T-helper 2 cell (primary cell): ENCODE measurements at regions not wholly inside any gene's neighbourhood (a gene's known extent, or its start where the extent isn't known, plus 50 kb on each side); places are given as distances from the start of the nearest gene placed in this dataset.

Experiments
- DNase-seq, 5 experiments: peaks; one replicate each; pipeline versions ENCODE4 v3.0.0 to v3.0.0-alpha.2; 2012 to 2022

DNA sequence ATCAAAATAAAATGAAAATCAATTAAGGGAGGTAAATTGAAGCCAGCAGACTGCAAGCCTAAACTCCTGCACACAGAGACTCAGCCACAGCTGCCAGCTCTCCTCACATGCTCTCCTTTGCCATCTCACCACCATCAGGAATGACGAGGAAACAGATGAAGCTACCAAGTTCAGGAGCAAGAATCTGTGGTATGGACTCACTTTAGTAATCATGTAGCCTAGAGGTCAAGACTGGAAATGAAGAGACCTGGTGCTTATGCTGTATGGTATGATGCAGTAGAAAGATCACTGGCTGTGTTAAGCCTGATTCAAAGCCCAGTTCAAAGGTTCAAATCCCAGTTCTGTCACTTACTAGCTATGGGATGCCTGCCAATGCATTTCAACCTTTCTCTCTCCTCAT is 78.9 kb upstream of the CAMK1G start:
- no peak for DNase-seq

- DNase-seq: no peak
Observed at GRCh38 chr1:209505044-209505443, 78.5 kb upstream of the CAMK1G start.

DNA sequence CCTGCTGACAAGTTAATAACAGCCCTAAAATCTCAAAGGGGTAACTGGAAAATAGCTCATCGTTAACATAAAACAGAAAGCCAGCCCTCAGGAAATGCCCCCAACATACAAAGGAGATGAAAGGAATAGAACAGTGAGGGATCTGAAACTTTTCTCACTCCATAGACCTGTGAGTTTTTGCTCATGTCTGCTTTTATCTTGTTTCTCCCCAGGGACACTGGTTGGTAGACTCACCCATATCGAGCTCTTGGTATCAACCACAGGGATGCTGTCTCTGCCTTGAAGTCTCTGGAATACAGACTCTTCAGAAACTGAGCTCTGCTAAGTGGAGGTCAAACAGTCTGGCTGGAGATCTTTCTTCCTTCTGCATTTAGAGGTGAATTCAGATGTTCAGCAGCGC is 77.4 kb upstream of the CAMK1G start:
- no peak for DNase-seq

GRCh38 chr1:209509039-209509438 is 74.5 kb upstream of the CAMK1G start:
- DNase-seq: no peak

DNA sequence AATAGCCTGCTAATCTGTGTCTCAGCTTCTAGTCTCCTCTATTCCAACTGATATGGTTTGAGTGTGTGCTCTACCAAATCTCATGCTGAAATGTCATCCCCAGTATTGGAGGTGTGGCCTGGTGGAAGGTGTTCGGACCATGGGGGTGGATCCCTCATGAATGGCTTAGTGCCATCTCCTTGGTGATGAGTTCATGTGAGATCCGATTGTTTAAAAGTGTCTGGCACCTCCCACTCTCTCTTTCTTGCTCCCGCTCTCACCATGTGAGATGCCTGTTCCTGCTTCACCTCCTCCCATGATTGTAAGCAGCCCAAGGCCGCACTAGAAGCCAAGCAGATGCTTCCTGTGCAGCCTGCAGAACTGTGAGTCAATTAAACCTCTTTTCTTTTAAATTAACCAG is 73.5 kb upstream of the CAMK1G start:
- DNase-seq: no peak

- no peak for DNase-seq
Observed at GRCh38 chr1:209511169-209511568, 72.3 kb upstream of the CAMK1G start.

- no peak for DNase-seq
Observed at GRCh38 chr1:209512821-209513220, 70.7 kb upstream of the CAMK1G start.

GRCh38 chr1:209513226-209513625 is 70.3 kb upstream of the CAMK1G start:
- DNase-seq: peak in 1 of 5 experiments; percentile 10

GRCh38 chr1:209516771-209517680 is 66.5 kb upstream of the CAMK1G start:
- DNase-seq: no peak

GRCh38 chr1:209517681-209518050 is 65.8 kb upstream of the CAMK1G start:
- DNase-seq: no peak

- DNase-seq: no peak
Observed at GRCh38 chr1:209519786-209520185, 63.7 kb upstream of the CAMK1G start.

- DNase-seq: no peak
Observed at GRCh38 chr1:209522826-209523225, 60.7 kb upstream of the CAMK1G start.

GRCh38 chr1:209526137-209526536 is 57.4 kb upstream of the CAMK1G start:
- DNase-seq: no peak

DNA sequence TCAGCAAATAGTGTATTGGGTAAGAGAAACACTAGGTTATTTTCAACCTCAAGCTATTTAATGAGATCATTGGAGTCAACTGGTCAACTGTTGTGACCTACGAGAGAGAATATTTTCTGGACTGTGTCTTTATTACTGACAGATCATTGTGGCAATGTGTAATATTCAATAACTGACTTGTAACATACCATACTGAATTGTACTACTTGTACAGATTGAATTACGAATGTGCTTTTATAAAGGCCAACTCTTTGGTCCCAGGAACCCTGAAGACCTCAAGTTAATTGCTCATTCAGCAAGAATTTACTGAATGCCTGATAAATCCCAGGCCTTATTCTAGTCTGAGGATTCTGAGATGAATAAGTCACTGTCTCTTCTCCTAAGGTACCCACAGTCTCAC is 56.1 kb upstream of the CAMK1G start:
- DNase-seq: no peak

DNA sequence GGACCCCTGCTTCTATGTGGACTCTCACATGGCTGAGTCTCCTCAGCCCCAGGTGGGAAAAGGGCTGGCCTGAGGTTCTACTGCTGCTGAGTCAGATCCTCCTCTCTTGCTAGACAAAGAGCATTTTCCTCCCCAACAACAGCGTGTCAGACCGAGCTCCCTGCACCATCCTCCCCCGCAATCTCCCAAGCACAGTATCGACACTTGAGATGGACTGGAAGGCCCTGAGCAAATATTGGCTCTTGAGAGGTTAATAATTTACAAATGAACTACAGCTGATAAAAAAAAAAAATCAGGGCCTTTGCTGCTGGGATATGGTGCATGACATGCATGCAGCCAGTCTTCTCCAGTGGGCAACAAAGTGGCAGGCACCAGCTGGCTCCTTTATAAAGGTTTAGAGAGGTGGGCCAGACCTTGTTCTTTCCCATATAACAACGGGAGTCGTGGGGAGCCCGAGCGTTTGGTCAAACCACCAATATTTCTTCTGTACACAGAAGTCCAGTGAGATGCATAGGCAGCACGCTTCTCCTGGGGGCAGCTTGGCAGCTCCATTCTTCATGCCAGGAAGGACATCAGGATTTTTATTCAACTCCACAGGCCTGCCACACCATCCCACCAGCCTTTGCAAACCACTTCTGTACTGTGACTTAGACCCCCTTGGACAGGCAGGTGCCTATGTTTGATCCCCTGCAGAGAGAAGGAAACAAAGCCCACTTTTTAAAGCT is 55.4 kb upstream of the CAMK1G start:
- no peak for DNase-seq

DNA sequence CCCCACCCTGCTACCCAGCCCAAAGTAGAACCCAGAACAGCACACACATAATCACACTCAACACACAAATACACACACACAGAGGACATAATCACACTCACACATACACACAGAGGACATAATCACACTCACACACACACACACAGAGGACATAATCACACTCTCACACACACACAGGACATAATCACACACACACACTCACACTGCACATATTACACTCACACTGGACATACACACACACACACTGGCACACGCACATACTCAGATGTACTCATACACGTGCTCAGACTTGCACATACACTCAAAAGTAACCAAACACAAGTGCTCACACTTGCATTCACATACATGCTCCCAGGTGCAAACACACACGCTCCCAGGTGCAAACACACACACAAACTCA is 54.3 kb upstream of the CAMK1G start:
- no peak for DNase-seq

GRCh38 chr1:209531006-209531405 is 52.5 kb upstream of the CAMK1G start:
- no peak for DNase-seq

DNA sequence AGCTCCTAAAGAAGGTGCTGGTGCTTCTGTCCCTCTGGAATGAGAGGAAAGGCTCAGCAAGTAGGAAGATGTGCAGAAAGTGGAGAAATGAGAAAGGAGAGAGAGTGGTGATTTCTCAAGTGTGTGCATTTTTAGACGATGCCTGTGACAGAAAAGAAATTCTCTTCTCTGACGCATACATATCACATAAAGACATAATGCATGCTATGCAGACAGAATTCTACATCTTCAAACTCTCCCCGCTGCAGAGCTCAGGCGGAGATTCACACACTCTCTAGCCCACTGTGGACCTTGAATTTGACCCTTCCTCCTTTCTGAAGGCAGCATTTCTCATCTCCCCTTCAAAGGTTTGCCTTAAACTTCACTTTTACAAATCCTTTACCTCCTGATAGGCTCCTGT is 52.0 kb upstream of the CAMK1G start:
- no peak for DNase-seq
